DND-41 (cell line): ENCODE measurements at regions not wholly inside any gene's neighbourhood (a gene's known extent, or its start where the extent isn't known, plus 50 kb on each side); places are given as distances from the start of the nearest gene placed in this dataset.

Experiments
- EZH2 ChIP-seq: IDR thresholded peaks from 3 replicates; pipeline ENCODE4 v1.6.1; 2012; ENCODE audit warnings: borderline replicate concordance, low read depth, mild to moderate bottlenecking, moderate library complexity, low read length, inconsistent platforms; ENCODE audit not compliant: severe bottlenecking
- TF ChIP-seq, protein P1 (sequence below): IDR thresholded peaks from 2 replicates; pipeline ENCODE4 v1.5.1; 2012; ENCODE audit warnings: borderline replicate concordance, low read length, moderate library complexity, mild to moderate bottlenecking; ENCODE audit not compliant: poor library complexity, severe bottlenecking; ENCODE audit errors: extremely low read depth

DNA sequence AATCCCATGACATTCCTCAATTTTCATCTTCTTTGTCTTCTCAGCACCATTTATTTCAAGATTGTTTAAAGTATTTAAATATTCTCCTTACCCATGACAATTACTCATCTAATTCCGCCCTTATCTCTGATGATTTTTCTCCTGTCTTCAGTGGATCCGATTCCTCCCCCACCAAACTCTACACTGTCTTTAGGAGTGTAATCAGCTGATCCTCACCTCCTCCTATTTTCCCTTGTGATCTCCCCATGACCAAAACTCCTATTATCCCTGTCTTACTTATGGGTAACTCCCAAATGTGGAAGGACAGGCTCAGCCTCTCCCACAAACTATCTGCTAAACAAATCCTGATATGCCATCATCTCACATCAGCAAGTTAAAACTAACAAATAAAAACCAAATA is 335.3 kb upstream of the RUNX1 start:
- TF ChIP-seq EZH2: no peak
- TF ChIP-seq, protein P1, sequence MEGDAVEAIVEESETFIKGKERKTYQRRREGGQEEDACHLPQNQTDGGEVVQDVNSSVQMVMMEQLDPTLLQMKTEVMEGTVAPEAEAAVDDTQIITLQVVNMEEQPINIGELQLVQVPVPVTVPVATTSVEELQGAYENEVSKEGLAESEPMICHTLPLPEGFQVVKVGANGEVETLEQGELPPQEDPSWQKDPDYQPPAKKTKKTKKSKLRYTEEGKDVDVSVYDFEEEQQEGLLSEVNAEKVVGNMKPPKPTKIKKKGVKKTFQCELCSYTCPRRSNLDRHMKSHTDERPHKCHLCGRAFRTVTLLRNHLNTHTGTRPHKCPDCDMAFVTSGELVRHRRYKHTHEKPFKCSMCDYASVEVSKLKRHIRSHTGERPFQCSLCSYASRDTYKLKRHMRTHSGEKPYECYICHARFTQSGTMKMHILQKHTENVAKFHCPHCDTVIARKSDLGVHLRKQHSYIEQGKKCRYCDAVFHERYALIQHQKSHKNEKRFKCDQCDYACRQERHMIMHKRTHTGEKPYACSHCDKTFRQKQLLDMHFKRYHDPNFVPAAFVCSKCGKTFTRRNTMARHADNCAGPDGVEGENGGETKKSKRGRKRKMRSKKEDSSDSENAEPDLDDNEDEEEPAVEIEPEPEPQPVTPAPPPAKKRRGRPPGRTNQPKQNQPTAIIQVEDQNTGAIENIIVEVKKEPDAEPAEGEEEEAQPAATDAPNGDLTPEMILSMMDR: no peak
